HS-5 (cell line): ENCODE measurements at regions not wholly inside any gene's neighbourhood (a gene's known extent, or its start where the extent isn't known, plus 50 kb on each side); places are given as distances from the start of the nearest gene placed in this dataset.
"Not testable (repeated sequence)": the region's sequence is repeated elsewhere in the genome, so short reads cannot be mapped to it uniquely, and the experiment has no call there.

Experiments used
- DNase-seq: peaks from one replicate; pipeline ENCODE4 v3.0.0-alpha.2; 2012; ENCODE audit warnings: low read depth

DNA sequence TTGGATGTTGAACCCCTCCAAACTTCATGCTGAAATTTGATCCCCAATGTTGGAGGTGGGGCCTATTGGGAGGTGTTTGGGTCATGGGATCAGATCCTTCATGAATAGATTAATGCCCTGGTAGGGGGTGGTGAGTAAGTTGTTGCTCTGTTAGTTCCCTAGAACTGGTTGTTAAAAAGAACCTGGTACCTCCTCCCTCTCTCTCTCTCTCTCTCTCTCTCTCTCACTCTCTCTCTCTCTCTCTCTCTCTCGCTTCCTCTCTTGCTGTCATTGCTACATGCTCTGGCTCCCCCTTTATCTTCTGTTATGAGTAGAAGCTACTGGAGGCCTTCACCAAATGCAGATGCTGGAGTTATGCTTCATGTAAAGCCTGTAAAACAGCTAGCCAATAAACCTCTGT lies 498.2 kb upstream of the NR5A2 start:
- DNase-seq, result no peak

- DNase-seq, result not testable (repeated sequence)
These were observed 494.1 kb upstream of the NR5A2 start for GRCh38 chr1:199533361-199533760.

DNA sequence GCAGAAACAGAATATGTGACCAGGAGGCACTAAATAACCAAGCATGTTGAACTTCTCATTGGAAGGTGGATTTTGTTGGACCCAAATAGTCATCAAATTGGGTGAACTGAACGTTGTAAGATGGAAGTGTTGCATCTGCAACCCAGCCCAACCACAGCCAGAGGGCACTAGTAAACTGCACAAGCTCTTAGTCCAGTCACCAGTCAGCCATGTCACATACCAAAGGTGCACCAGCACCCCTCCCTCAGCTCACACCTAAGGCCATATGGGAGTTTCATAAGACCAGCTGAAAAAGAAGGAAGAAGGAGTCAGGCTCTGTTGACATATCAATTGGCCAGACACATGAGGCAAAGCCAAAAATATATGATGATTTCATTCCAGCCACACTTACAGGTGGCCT lies 481.7 kb upstream of the NR5A2 start:
- DNase-seq, result no peak

GRCh38 chr1:199546323-199546722 lies 481.2 kb upstream of the NR5A2 start:
- DNase-seq, result no peak

DNA sequence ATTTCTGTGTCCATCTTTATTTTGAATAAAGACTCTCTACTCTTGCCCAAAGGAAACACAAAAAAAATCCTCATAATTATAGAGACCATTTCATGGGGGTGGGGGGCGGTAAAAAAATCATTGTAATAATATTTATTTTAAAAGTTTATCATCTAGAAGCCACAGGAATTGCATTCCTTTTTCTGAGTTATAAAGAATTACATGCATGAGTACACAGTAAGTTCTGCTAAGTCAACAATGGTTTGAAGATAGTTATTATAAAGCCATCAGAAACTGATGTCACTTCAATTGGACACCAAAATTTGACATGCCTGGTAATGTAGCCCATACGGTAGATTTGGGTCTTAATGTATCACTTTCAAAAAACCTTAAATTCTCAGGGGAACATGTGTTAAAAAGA lies 478.1 kb upstream of the NR5A2 start:
- no peak for DNase-seq

GRCh38 chr1:199550199-199551065 lies 477.1 kb upstream of the NR5A2 start:
- DNase-seq, result no peak

DNA sequence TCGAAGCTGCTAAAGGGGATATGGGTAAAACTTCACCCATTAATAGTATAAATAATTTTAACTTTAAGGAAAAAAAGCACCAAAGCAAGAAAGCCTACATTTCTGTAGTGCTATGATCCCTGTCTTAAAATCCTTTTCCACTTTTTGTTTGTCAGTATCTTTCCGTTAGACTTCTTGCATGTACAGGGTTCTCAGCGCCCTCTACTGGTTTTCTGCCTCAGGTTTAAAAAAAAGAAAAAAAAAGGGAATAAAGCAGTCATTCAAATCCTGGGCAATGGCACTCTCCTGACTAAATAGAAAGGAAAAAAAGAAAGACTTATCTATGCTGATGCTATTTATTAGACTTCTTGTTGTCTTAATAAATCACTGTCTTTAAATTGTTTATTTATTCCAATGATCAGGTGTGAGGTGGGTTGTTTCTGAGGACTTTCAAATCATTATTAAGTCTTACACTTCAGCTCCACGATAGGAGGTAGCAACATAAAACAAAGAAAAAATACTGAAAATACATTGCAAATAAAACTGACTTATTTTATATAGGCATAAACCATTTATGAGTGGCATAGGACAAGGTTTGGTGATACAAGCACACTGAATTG lies 475.4 kb upstream of the NR5A2 start:
- peak; percentile 15 for DNase-seq

GRCh38 chr1:199553104-199553503 lies 474.4 kb upstream of the NR5A2 start:
- DNase-seq, result no peak

DNA sequence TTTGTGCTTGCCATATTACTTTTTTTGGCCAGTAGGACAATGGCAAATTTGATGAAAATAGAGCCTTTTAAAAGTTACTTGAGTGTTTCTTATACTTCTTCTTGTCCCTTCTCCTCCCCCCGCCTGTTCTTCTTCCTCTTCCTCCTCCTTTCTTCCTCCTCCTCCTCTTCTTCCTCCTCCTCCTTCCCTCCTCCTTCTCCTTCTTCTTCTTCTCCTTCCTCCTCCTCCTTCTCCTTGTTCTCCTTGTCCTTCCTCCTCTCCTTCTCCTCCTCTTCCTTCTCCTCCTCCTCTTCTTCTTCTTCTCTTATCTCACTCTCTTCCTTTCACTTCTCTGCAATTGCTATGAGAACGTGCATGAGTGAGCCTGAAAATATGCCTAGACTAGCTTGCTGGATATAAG lies 466.2 kb upstream of the NR5A2 start:
- no peak for DNase-seq

GRCh38 chr1:199573047-199573446 lies 454.5 kb upstream of the NR5A2 start:
- no peak for DNase-seq

- DNase-seq, result no peak
These were observed 452.6 kb upstream of the NR5A2 start for GRCh38 chr1:199574950-199575349.

- DNase-seq, result no peak
These were observed 447.2 kb upstream of the NR5A2 start for GRCh38 chr1:199580300-199580699.

DNA sequence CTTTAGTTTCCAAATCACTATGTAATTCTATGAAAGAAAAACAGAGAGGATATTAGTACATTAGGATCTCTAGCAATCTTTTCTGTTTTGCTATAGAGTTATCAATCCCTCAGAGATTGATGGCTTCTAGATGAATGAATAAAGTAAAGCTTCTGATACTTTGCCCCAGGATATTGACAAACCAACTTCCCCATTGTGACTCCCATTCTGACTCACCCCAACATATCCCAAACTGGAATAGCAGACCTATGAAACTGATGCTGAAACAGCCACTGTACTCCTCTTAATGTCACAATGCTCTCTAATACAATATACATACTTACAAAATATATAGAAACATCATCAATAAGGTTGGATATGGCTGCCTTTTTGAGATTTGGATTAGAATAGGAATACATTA lies 442.1 kb upstream of the NR5A2 start:
- DNase-seq, result peak; percentile 13

DNA sequence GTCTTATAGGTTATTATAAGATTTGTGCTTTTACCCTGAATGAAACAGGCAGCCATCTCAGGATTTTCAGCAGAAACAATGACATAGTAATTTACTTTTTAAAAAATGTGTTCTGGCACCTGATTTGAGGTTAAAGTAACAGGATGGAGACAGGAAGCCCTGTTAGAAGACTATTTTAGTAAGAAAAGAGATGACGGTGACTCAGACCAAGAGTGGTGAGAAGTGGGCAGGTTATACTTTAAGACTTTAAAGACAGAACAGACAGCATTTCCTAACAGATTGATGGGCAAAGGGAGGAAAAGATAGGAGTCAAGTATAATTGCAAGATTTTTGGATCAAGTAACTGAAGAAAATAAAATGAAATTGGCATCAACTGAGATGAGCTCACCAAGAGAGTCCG lies 436.8 kb upstream of the NR5A2 start:
- no peak for DNase-seq

DNA sequence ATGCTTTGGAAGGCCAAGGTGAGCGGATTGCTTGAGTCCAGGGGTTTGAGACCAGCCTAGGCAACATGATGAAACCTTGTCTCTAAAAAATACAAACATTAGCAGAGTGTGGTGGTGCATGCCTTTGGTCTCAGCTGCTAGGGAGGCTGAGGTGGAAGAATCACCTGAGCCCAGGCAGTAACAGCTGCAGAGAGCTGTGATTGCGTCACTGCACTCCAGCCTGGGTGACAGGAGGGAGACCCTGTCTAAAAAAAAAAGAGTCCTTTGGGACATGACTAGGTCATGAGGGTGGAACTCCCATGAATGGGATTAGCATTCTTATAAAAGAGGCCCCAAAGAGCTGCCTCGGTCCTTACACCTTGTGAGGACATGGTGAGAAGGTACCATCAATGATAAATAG lies 436.0 kb upstream of the NR5A2 start:
- DNase-seq, result no peak

DNA sequence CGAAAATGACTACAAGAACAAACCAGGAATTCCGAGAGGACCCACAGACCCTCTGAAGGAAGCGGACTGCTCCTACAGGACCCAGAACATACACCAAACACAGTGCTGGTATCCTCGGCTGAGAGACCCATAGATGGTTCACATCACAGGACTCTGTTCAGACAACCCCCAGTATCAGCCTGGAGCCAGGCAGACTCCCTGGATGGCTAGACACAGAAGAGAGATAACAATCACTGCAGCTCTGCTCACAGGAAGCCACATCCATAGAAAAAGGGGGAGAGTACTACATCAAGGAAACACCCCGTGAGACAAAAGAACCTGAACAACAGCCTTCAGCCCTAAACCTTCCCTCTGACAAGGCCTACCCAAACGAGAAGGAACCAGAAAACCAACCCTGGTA lies 434.0 kb upstream of the NR5A2 start:
- DNase-seq, result no peak

- not testable (repeated sequence) for DNase-seq
These were observed 431.1 kb upstream of the NR5A2 start for GRCh38 chr1:199596448-199596847.

- no peak for DNase-seq
These were observed 430.4 kb upstream of the NR5A2 start for GRCh38 chr1:199597152-199597551.

GRCh38 chr1:199608414-199608813 lies 419.1 kb upstream of the NR5A2 start:
- no peak for DNase-seq

- peak; percentile 49 for DNase-seq
These were observed 414.3 kb upstream of the NR5A2 start for GRCh38 chr1:199612976-199613774.

- no peak for DNase-seq
These were observed 410.6 kb upstream of the NR5A2 start for GRCh38 chr1:199616947-199617346.

DNA sequence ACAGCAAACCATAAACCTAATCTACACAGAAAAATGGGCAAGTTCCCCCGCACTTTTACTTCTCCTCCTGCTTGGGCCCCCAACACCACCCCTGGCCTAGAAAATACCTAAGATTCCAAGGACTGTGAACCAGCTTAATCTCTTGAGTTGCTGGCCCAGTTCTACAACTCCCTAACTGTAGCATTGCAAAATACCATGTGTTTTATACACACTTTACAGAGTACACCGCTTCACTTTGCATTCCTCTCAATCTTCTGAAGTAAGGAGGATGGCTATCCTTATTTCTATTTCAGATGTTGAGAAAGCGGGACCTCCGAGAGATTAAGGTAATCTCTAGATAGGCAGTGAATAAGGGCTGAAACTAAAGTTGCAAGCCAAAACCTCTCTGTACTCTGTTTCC lies 408.3 kb upstream of the NR5A2 start:
- DNase-seq, result no peak

- not testable (repeated sequence) for DNase-seq
These were observed 401.3 kb upstream of the NR5A2 start for GRCh38 chr1:199626228-199626627.
